ENCODE measurements at regions not wholly inside any gene's neighbourhood (a gene's known extent, or its start where the extent isn't known, plus 50 kb on each side); places are given as distances from the start of the nearest gene placed in this dataset.

GRCh38 chr1:13901039-13901438 is 201.1 kb downstream of the PRDM2 start:
- TF ChIP-seq CTCF (IDR thresholded peaks at IDR 0.05; ENCODE audit: extremely low read depth in 1 of 2, insufficient read depth in 1 of 2, low read depth in 1 of 2, low read length in 2 of 2) (no peak), POLR2A (IDR thresholded peaks at IDR 0.05; ENCODE audit: low read depth, low read length) (no peak), POLR2AphosphoS5 (IDR thresholded peaks at IDR 0.05; ENCODE audit: insufficient read depth, low read depth, low read length) (no peak)
